CD4-positive, alpha-beta T cell (primary cell): ENCODE measurements at regions not wholly inside any gene's neighbourhood (a gene's known extent, or its start where the extent isn't known, plus 50 kb on each side); places are given as distances from the start of the nearest gene placed in this dataset.

ENCODE experiments used
- ATAC-seq: fragments of 200-7000 bp; cut with Tn5 transposase; one replicate; pipeline ENCODE4 v1.10.0; 2022; ENCODE audit warnings: mild to moderate bottlenecking; ENCODE audit not compliant: poor library complexity
- CTCF ChIA-PET: fragments of 350-600 bp; sonication (Branson Sonifier 250); formaldehyde crosslinking; loops from one replicate; lab custom pipeline; 2021; ENCODE audit warnings: antibody characterized with exemption, inconsistent platforms; lab: Charles Lee
- POLR2A ChIA-PET: fragments of 350-600 bp; sonication (Branson Sonifier 250); formaldehyde crosslinking; loops from one replicate; lab custom pipeline; 2021; ENCODE audit warnings: antibody characterized with exemption, inconsistent platforms; lab: Charles Lee
- DNase-seq, 14 experiments: peaks; one replicate each; pipeline ENCODE4 v3.0.0-alpha.2; 2013 to 2020; ENCODE audit warnings: mixed read lengths in 2 of 14
- H3K27ac ChIP-seq, 2 donors: one replicate each; pipeline versions ENCODE4 v1.5.1 to v1.7.0; 2013; ENCODE audit warnings: low read length in 2 of 2, low read depth in 1 of 2, mild to moderate bottlenecking in 1 of 2
- H3K27me3 ChIP-seq, 2 experiments: 1 replicate in 1 of 2; 2 replicates in 1 of 2; pipeline versions ENCODE4 v1.6.1 to v1.7.0; 2013; ENCODE audit warnings: low read length in 2 of 2, control low read depth in 1 of 2, mild to moderate bottlenecking in 1 of 2, moderate library complexity in 1 of 2; ENCODE audit not compliant: insufficient read depth in 2 of 2, control insufficient read depth in 1 of 2
- H3K36me3 ChIP-seq: one replicate; pipeline ENCODE4 v1.6.1; 2013; ENCODE audit warnings: low read length, control low read depth; ENCODE audit not compliant: insufficient read depth
- H3K4me1 ChIP-seq: one replicate; pipeline ENCODE4 v1.6.1; 2013; ENCODE audit warnings: low read length, control low read depth; ENCODE audit not compliant: insufficient read depth
- H3K4me3 ChIP-seq: one replicate; pipeline ENCODE4 v1.5.1; 2013; ENCODE audit warnings: mild to moderate bottlenecking, low read length, moderate library complexity
- H3K9me3 ChIP-seq, 2 experiments: 1 replicate in 1 of 2; 2 replicates in 1 of 2; pipeline versions ENCODE4 v1.6.1 to v1.7.0; 2013; ENCODE audit warnings: low read length in 2 of 2, mild to moderate bottlenecking in 2 of 2, control low read depth in 1 of 2, moderate library complexity in 1 of 2; ENCODE audit not compliant: control insufficient read depth in 1 of 2, insufficient read depth in 1 of 2
- H3K27ac Mint-ChIP-seq: one replicate; pipeline ENCODE4 v1.8.0; 2020; ENCODE audit warnings: mixed read lengths
- H3K27me3 Mint-ChIP-seq: one replicate; pipeline ENCODE4 v1.8.0; 2021; ENCODE audit warnings: mixed read lengths
- H3K36me3 Mint-ChIP-seq: one replicate; pipeline ENCODE4 v1.8.0; 2021; ENCODE audit warnings: low read depth, mixed read lengths
- H3K4me1 Mint-ChIP-seq: one replicate; pipeline ENCODE4 v1.8.0; 2021; ENCODE audit warnings: low read depth, mixed read lengths
- H3K4me3 Mint-ChIP-seq: one replicate; pipeline ENCODE4 v1.8.0; 2020; ENCODE audit warnings: mild to moderate bottlenecking, mixed read lengths
- H3K9me3 Mint-ChIP-seq: one replicate; pipeline ENCODE4 v1.8.0; 2020; ENCODE audit warnings: mixed read lengths
- CTCF ChIP-seq: fragments of 200-600 bp; IDR thresholded peaks from one replicate; pipeline ENCODE4 v1.8.0; 2022; ENCODE audit warnings: antibody characterized with exemption, mild to moderate bottlenecking
- intact Hi-C, 2 experiments: fragments of 100-400 bp; cut with DNase I in 1 of 2; cut with micrococcal nuclease in 1 of 2; formaldehyde crosslinking; loops; one replicate each; pipeline versions ENCODE4 v1.15.1 to v1.9.0; 2023 to 2025; cut with DNase I, micrococcal nuclease

GRCh38 chr20:58081846-58082245 lies 146.6 kb downstream of the ANKRD60 start:
- no peaks in the 10 kb centered on the region for H3K27me3 ChIP-seq
- no peak for TF ChIP-seq CTCF
- Mint-ChIP-seq H3K27me3 (peaks cover 3% of the 10 kb centered on the region), H3K27ac (no peak overlapping the region), H3K4me1 (no peaks in the 10 kb centered on the region), H3K4me3 (no peak overlapping the region), H3K9me3 (no peaks in the 10 kb centered on the region), H3K36me3 (no peaks in the 10 kb centered on the region)
- ChIA-PET CTCF (no interaction called here), POLR2A (no interaction called here)
- no peaks in the 10 kb centered on the region for H3K36me3 ChIP-seq
- no peaks in the 10 kb centered on the region for H3K9me3 ChIP-seq
- DNase-seq = no peak
- intact Hi-C loops = no loop called here
- H3K4me3 ChIP-seq = no peak overlapping the region
- no peaks in the 10 kb centered on the region for H3K4me1 ChIP-seq
- ATAC-seq = no peak
- no peak overlapping the region for H3K27ac ChIP-seq

DNA sequence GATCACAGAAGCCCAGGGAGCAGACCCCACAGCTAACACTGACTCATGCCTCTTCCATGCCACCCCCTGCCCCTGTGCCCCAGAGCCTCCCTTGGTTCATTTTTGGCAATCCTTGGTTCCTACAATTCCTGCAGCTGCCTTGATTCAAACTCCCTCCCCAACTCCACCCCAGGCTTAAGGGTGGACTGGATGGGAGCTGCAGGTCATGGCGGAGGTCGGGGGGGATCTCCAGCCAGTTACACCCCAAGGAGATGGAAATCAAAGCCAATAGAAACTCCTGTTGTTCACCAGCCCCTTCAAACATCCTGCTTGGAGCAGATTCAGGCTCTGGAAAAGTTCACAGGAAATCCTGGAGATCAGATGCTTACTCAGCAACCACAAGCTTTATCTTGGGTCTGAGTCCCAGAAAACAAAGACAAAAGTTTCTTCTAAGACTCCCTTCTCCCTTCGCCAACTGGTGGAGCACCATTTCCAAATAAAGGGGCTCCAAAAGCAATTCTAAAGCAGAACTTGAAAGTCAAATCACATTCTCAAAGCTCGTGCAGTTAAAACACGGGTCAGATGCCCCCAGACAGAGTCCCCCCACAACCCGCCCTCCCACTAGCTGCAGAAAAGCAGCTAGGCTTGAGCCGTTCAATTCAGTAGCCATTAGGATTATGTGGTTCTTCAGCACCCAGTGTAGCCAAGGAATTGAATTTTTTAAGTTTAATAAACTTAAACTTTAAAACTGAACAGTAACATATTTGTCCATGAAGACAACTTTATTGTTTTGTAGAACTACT lies 149.5 kb downstream of the ANKRD60 start:
- Histone ChIP-seq H3K9me3 (no peaks in the 10 kb centered on the region), H3K27ac (no peak overlapping the region), H3K4me1 (no peaks in the 10 kb centered on the region), H3K4me3 (no peak overlapping the region), H3K27me3 (no peaks in the 10 kb centered on the region), H3K36me3 (no peaks in the 10 kb centered on the region)
- no peak for ATAC-seq
- intact Hi-C loops = no loop called here
- POLR2A ChIA-PET = no interaction called here
- no peak for DNase-seq
- Mint-ChIP-seq H3K27ac (no peak overlapping the region), H3K4me1 (peaks cover 3% of the 10 kb centered on the region), H3K36me3 (no peaks in the 10 kb centered on the region), H3K9me3 (no peaks in the 10 kb centered on the region), H3K4me3 (no peak overlapping the region), H3K27me3 (peaks cover 10% of the 10 kb centered on the region)
- CTCF ChIA-PET = no interaction called here
- TF ChIP-seq CTCF = no peak

DNA sequence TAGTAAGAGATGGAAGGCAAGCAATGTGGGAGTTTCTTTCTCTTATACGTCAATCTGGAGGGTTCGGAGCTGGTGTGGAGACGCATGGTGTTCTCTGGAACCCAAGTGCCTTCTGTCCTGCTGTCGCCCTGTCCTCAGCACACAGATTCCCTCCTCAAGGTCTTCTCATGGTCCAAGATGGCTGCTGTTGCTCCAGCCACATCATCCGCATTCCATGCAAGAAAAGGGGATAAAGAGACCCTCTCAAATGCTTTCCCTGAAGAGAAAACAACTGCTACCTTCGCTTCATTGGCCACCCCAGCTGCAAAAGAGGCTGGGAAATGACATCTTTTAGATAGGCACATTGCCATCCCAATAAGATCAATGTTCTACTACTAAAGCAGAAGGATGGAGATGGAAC lies 151.2 kb downstream of the ANKRD60 start:
- H3K4me1 Mint-ChIP-seq = peaks cover 5% of the 10 kb centered on the region
- Histone ChIP-seq H3K36me3 (no peaks in the 10 kb centered on the region), H3K4me3 (no peak overlapping the region), H3K27ac (no peak overlapping the region), H3K27me3 (peaks cover 0 to 2% of the 10 kb centered on the region in 2 experiments), H3K4me1 (no peaks in the 10 kb centered on the region), H3K9me3 (no peaks in the 10 kb centered on the region)
- no peak overlapping the region for H3K27ac Mint-ChIP-seq
- POLR2A ChIA-PET = interaction anchor here (0.6 kb wide), 1 partner anchor 335 kb away, joined by 3 read pairs; no protein-coding TSS in a partner anchor
- intact Hi-C loops = no loop called here
- CTCF ChIA-PET = no interaction called here
- H3K36me3 Mint-ChIP-seq = no peaks in the 10 kb centered on the region
- DNase-seq (no peak), ATAC-seq (no peak)
- peaks cover 15% of the 10 kb centered on the region for H3K27me3 Mint-ChIP-seq
- no peak for TF ChIP-seq CTCF
- no peak overlapping the region for H3K4me3 Mint-ChIP-seq
- H3K9me3 Mint-ChIP-seq = no peaks in the 10 kb centered on the region
